ENCODE measurements at regions not wholly inside any gene's neighbourhood (a gene's known extent, or its start where the extent isn't known, plus 50 kb on each side); places are given as distances from the start of the nearest gene placed in this dataset.

DNA sequence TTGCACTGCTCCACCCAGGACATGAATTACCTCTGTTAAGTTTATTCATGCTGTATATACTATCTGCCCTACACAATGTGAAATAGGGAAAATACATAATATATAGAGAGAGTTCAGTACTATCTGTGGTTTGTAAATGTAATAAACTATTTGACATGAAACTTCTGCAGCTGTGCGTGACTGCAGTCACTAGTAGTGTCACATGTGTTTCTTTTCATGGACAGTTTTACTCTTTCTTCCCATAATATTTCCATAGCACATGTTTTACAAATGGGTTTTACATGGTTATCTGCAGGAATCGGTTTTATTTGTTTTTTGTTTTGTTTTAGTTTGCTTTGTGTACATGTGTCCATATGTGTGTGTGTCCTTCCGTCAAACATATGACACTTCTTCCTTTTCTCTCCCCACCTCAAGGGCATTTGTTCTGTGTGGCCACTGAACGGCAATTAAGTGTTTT, 1644.1 kb upstream of the FLRT2 start:
- H3K4me3 ChIP-seq (replicated peaks in 1 of 3; ENCODE audit: insufficient read depth in 1 of 3, low read depth in 1 of 3, low read length in 3 of 3): no peak overlapping the region
- H3K9ac ChIP-seq (replicated peaks; ENCODE audit: extremely low read depth, insufficient read depth, low read length): no peak overlapping the region
- H3K4me1 ChIP-seq (ENCODE audit: control insufficient read depth, extremely low read depth, insufficient read depth, low read length): no peaks in the 10 kb centered on the region
- dilution Hi-C loops (cut with MboI; ENCODE audit: extremely low pct_ligation_motif_present, low sequenced_read_pairs) (no loop called here), intact Hi-C loops (cut with micrococcal nuclease) (no loop called here)
- TF ChIP-seq EZH2 (IDR thresholded peaks at IDR 0.05; ENCODE audit: borderline replicate concordance, low read depth, low read length, severe bottlenecking): no peak
- TF ChIP-seq POLR2A (IDR thresholded peaks at IDR 0.05; ENCODE audit: low read depth, low read length): no peak
- TF ChIP-seq, protein P1, sequence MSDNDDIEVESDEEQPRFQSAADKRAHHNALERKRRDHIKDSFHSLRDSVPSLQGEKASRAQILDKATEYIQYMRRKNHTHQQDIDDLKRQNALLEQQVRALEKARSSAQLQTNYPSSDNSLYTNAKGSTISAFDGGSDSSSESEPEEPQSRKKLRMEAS (IDR thresholded peaks at IDR 0.05; ENCODE audit: insufficient read depth, insufficient read length): no peak
- TF ChIP-seq, protein P2, sequence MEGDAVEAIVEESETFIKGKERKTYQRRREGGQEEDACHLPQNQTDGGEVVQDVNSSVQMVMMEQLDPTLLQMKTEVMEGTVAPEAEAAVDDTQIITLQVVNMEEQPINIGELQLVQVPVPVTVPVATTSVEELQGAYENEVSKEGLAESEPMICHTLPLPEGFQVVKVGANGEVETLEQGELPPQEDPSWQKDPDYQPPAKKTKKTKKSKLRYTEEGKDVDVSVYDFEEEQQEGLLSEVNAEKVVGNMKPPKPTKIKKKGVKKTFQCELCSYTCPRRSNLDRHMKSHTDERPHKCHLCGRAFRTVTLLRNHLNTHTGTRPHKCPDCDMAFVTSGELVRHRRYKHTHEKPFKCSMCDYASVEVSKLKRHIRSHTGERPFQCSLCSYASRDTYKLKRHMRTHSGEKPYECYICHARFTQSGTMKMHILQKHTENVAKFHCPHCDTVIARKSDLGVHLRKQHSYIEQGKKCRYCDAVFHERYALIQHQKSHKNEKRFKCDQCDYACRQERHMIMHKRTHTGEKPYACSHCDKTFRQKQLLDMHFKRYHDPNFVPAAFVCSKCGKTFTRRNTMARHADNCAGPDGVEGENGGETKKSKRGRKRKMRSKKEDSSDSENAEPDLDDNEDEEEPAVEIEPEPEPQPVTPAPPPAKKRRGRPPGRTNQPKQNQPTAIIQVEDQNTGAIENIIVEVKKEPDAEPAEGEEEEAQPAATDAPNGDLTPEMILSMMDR (IDR thresholded peaks at IDR 0.05; ENCODE audit: extremely low read depth in 1 of 2, insufficient read depth in 1 of 2, low read depth in 1 of 2, low read length in 2 of 2): no peak
- TF ChIP-seq JUN (IDR thresholded peaks at IDR 0.05; ENCODE audit: borderline replicate concordance, insufficient read depth, insufficient read length, low read depth): no peak
- TF ChIP-seq MYC (IDR thresholded peaks at IDR 0.05; ENCODE audit: low read depth, low read length): no peak
- no peak for TF ChIP-seq POLR2AphosphoS5 (IDR thresholded peaks at IDR 0.05; ENCODE audit: insufficient read depth, low read depth, low read length)
- no peak for TF ChIP-seq GATA2 (IDR thresholded peaks at IDR 0.05; ENCODE audit: insufficient read depth, insufficient read length, low read depth, low read length)
- TF ChIP-seq FOS (IDR thresholded peaks at IDR 0.05; ENCODE audit: borderline replicate concordance, insufficient read depth, low read length): no peak
- H3K27ac ChIP-seq (ENCODE audit: insufficient read depth, low read depth, low read length): no peak overlapping the region
- no peaks in the 10 kb centered on the region for H3K9me1 ChIP-seq (replicated peaks; ENCODE audit: control insufficient read depth, extremely low read depth, insufficient read depth, low read length)
- H2AFZ ChIP-seq (ENCODE audit: low read depth, low read length): no peak overlapping the region
- H3K9me3 ChIP-seq (replicated peaks; ENCODE audit: control insufficient read depth, insufficient read depth, low read length): no peaks in the 10 kb centered on the region
- BruUV-seq (replicated peaks): no TSS peak
- H3K27me3 ChIP-seq (ENCODE audit: control insufficient read depth in 2 of 2, insufficient read depth in 2 of 2, low read length in 2 of 2): no peaks in the 10 kb centered on the region
- no peaks in the 10 kb centered on the region for H3K36me3 ChIP-seq (ENCODE audit: control insufficient read depth in 2 of 2, extremely low read depth in 1 of 2, insufficient read depth in 2 of 2, low read length in 2 of 2)
- H3K4me2 ChIP-seq (ENCODE audit: insufficient read depth, low read length): no peak overlapping the region
- POLR2A ChIA-PET: no interaction called here
- CTCF ChIA-PET: interaction anchor here (1.5 kb wide), 1 partner anchor 12 kb away, joined by 3 read pairs; no protein-coding TSS in a partner anchor
- H3K79me2 ChIP-seq (ENCODE audit: control insufficient read depth, insufficient read depth, low read length): no peaks in the 10 kb centered on the region
- FAIRE-seq: no peak
- H4K20me1 ChIP-seq (replicated peaks; ENCODE audit: control insufficient read depth, extremely low read depth, insufficient read depth, low read length): no peaks in the 10 kb centered on the region
- no peak for DNase-seq (ENCODE audit: low read depth, low spot score)
